NCI-H1092 (cell line): ENCODE measurements at regions not wholly inside any gene's neighbourhood (a gene's known extent, or its start where the extent isn't known, plus 50 kb on each side); places are given as distances from the start of the nearest gene placed in this dataset.

Experiments used
- DNase-seq: peaks from one replicate; lab custom pipeline; 2025; lab: John Stamatoyannopoulos, UW

- DNase-seq, result no peak
Observed at GRCh38 chr6:92822222-92822621, 597.1 kb downstream of the EPHA7 start.

- no peak for DNase-seq
Observed at GRCh38 chr6:92820601-92821000, 598.8 kb downstream of the EPHA7 start.

GRCh38 chr6:92810913-92811312 is 608.4 kb downstream of the EPHA7 start:
- peak; percentile 32 for DNase-seq

GRCh38 chr6:92806254-92806653 is 613.1 kb downstream of the EPHA7 start:
- DNase-seq, result no peak

GRCh38 chr6:92791403-92791802 is 628.0 kb downstream of the EPHA7 start:
- DNase-seq, result no peak

- no peak for DNase-seq
Observed at GRCh38 chr6:92790381-92790780, 629.0 kb downstream of the EPHA7 start.

- DNase-seq, result no peak
Observed at GRCh38 chr6:92784235-92784634, 635.1 kb downstream of the EPHA7 start.

- peak; percentile 42 for DNase-seq
Observed at GRCh38 chr6:92779746-92780145, 639.6 kb downstream of the EPHA7 start.

- DNase-seq, result no peak
Observed at GRCh38 chr6:92777146-92777740, 642.1 kb downstream of the EPHA7 start.

- no peak for DNase-seq
Observed at GRCh38 chr6:92770540-92770939, 648.8 kb downstream of the EPHA7 start.

GRCh38 chr6:92767101-92767500 is 652.3 kb downstream of the EPHA7 start:
- no peak for DNase-seq

- no peak for DNase-seq
Observed at GRCh38 chr6:92763680-92764079, 655.7 kb downstream of the EPHA7 start.

GRCh38 chr6:92763274-92763584 is 656.1 kb downstream of the EPHA7 start:
- no peak for DNase-seq

GRCh38 chr6:92762443-92763273 is 656.7 kb downstream of the EPHA7 start:
- no peak for DNase-seq

GRCh38 chr6:92759178-92759577 is 660.2 kb downstream of the EPHA7 start:
- no peak for DNase-seq

- no peak for DNase-seq
Observed at GRCh38 chr6:92757925-92758324, 661.4 kb downstream of the EPHA7 start.

- DNase-seq, result no peak
Observed at GRCh38 chr6:92756912-92757311, 662.4 kb downstream of the EPHA7 start.

GRCh38 chr6:92753956-92754355 is 665.4 kb downstream of the EPHA7 start:
- no peak for DNase-seq

GRCh38 chr6:92752114-92752513 is 667.2 kb downstream of the EPHA7 start:
- no peak for DNase-seq

- DNase-seq, result no peak
Observed at GRCh38 chr6:92748131-92748530, 671.2 kb downstream of the EPHA7 start.

- no peak for DNase-seq
Observed at GRCh38 chr6:92737983-92738382, 681.4 kb downstream of the EPHA7 start.

GRCh38 chr6:92723390-92723931 is 695.9 kb downstream of the EPHA7 start:
- no peak for DNase-seq

GRCh38 chr6:92719773-92720172 is 699.6 kb downstream of the EPHA7 start:
- DNase-seq, result no peak

- DNase-seq, result no peak
Observed at GRCh38 chr6:92716638-92717037, 702.7 kb downstream of the EPHA7 start.
